ENCODE measurements at regions not wholly inside any gene's neighbourhood (a gene's known extent, or its start where the extent isn't known, plus 50 kb on each side); places are given as distances from the start of the nearest gene placed in this dataset.
"Not testable (repeated sequence)": the region's sequence is repeated elsewhere in the genome, so short reads cannot be mapped to it uniquely, and the experiment has no call there.

GRCh38 chr4:120207021-120207420 is 140.4 kb upstream of the MAD2L1 start:
- Histone ChIP-seq H3K36me3 (ENCODE audit: insufficient read depth, low read length) (no peaks in the 10 kb centered on the region), H2AFZ (ENCODE audit: low read depth, low read length) (no peak overlapping the region)

GRCh38 chr4:120202222-120202621 is 135.6 kb upstream of the MAD2L1 start:
- no peak for TF ChIP-seq CTCF (IDR thresholded peaks at IDR 0.05; ENCODE audit: poor library complexity, severe bottlenecking)
- TF ChIP-seq EZH2 (IDR thresholded peaks at IDR 0.05; ENCODE audit: borderline replicate concordance, insufficient read depth, low read length, poor library complexity, severe bottlenecking) = no peak
- no peak for TF ChIP-seq EP300 (conservative IDR thresholded peaks at IDR 0.05; ENCODE audit: poor library complexity, severe bottlenecking)
- no peak for TF ChIP-seq RAD21 (conservative IDR thresholded peaks at IDR 0.05)
- no peak for TF ChIP-seq REST (IDR thresholded peaks at IDR 0.05; ENCODE audit: borderline replicate concordance)
- TF ChIP-seq TAF1 (IDR thresholded peaks at IDR 0.05; ENCODE audit: low read depth) = no peak
- TF ChIP-seq SMC3 (conservative IDR thresholded peaks at IDR 0.05; ENCODE audit: poor library complexity) = no peak
- no peak for TF ChIP-seq POLR2AphosphoS5 (IDR thresholded peaks at IDR 0.05)
- H3K27ac ChIP-seq (ENCODE audit: low read length) = no peak overlapping the region

More at GRCh38 chr4:120207021-120207420, 140.4 kb upstream of the MAD2L1 start:
- no peak for TF ChIP-seq RAD21 (conservative IDR thresholded peaks at IDR 0.05)
- no peak for TF ChIP-seq CTCF (IDR thresholded peaks at IDR 0.05; ENCODE audit: poor library complexity, severe bottlenecking)
- no peak for TF ChIP-seq POLR2AphosphoS5 (IDR thresholded peaks at IDR 0.05)
- no peak for TF ChIP-seq MXI1 (conservative IDR thresholded peaks at IDR 0.05; ENCODE audit: poor library complexity, severe bottlenecking)
- TF ChIP-seq SMC3 (conservative IDR thresholded peaks at IDR 0.05; ENCODE audit: poor library complexity) = no peak
- TF ChIP-seq EP300 (conservative IDR thresholded peaks at IDR 0.05; ENCODE audit: poor library complexity, severe bottlenecking) = no peak
- no peak for TF ChIP-seq REST (IDR thresholded peaks at IDR 0.05; ENCODE audit: borderline replicate concordance)
- no peaks in the 10 kb centered on the region for H3K27me3 ChIP-seq (ENCODE audit: insufficient read depth, low read depth, low read length)
- no peak overlapping the region for H3K4me2 ChIP-seq (ENCODE audit: low read length)
- no peak overlapping the region for H3K4me3 ChIP-seq (ENCODE audit: low read length)
- H3K27ac ChIP-seq (ENCODE audit: low read length) = no peak overlapping the region
- no peaks in the 10 kb centered on the region for H3K9me3 ChIP-seq (ENCODE audit: low read length)
- no peaks in the 10 kb centered on the region for H3K79me2 ChIP-seq (replicated peaks; ENCODE audit: insufficient read depth, low read length)
- H3K9me2 ChIP-seq (ENCODE audit: insufficient read depth, low read length) = no peaks in the 10 kb centered on the region
- H3F3A ChIP-seq (ENCODE audit: insufficient read depth, low read length, poor library complexity, severe bottlenecking) = no peaks in the 10 kb centered on the region
- no peak overlapping the region for H3K9ac ChIP-seq (ENCODE audit: low read length)
- H4K20me1 ChIP-seq (ENCODE audit: insufficient read depth) = no peaks in the 10 kb centered on the region

GRCh38 chr4:120200573-120201110 is 134.0 kb upstream of the MAD2L1 start:
- H3K79me2 ChIP-seq (replicated peaks; ENCODE audit: insufficient read depth, low read length); H3K9me2 ChIP-seq (ENCODE audit: insufficient read depth, low read length); H3K27ac ChIP-seq (ENCODE audit: low read length); H3K27me3 ChIP-seq (ENCODE audit: insufficient read depth, low read depth, low read length); H3K9ac ChIP-seq (ENCODE audit: low read length); H4K20me1 ChIP-seq (ENCODE audit: insufficient read depth); H3K4me3 ChIP-seq (ENCODE audit: low read length); H3F3A ChIP-seq (ENCODE audit: insufficient read depth, low read length, poor library complexity, severe bottlenecking); H3K4me2 ChIP-seq (ENCODE audit: low read length); H3K36me3 ChIP-seq (ENCODE audit: insufficient read depth, low read length); H2AFZ ChIP-seq (ENCODE audit: low read depth, low read length); H3K9me3 ChIP-seq (ENCODE audit: low read length): not testable (repeated sequence)

More at GRCh38 chr4:120202222-120202621, 135.6 kb upstream of the MAD2L1 start:
- no peaks in the 10 kb centered on the region for H4K20me1 ChIP-seq (ENCODE audit: insufficient read depth)
- H3K9me3 ChIP-seq (ENCODE audit: low read length) = no peaks in the 10 kb centered on the region
- H3K79me2 ChIP-seq (replicated peaks; ENCODE audit: insufficient read depth, low read length) = no peaks in the 10 kb centered on the region
- no peak overlapping the region for H2AFZ ChIP-seq (ENCODE audit: low read depth, low read length)
- no peak overlapping the region for H3K9ac ChIP-seq (ENCODE audit: low read length)
- H3K36me3 ChIP-seq (ENCODE audit: insufficient read depth, low read length) = no peaks in the 10 kb centered on the region
- H3K4me3 ChIP-seq (ENCODE audit: low read length) = no peak overlapping the region
- no peak overlapping the region for H3K4me2 ChIP-seq (ENCODE audit: low read length)
- no peaks in the 10 kb centered on the region for H3F3A ChIP-seq (ENCODE audit: insufficient read depth, low read length, poor library complexity, severe bottlenecking)
- H3K27me3 ChIP-seq (ENCODE audit: insufficient read depth, low read depth, low read length) = no peaks in the 10 kb centered on the region
- H3K9me2 ChIP-seq (ENCODE audit: insufficient read depth, low read length) = no peaks in the 10 kb centered on the region
